Activated CD4-positive, alpha-beta T cell treated with anti-CD3 and anti-CD28 coated beads, Interleukin-2, Interleukin-4, amounts not matched to agents 100 ng/mL and 50 ng/mL, durations not matched to agents 16 hours and 8 hours (primary cell): ENCODE measurements at regions not wholly inside any gene's neighbourhood (a gene's known extent, or its start where the extent isn't known, plus 50 kb on each side); places are given as distances from the start of the nearest gene placed in this dataset.

Experiments used
- DNase-seq: peaks from one replicate; pipeline ENCODE4 v3.0.0-alpha.2; 2020; ENCODE audit warnings: low spot score

DNA sequence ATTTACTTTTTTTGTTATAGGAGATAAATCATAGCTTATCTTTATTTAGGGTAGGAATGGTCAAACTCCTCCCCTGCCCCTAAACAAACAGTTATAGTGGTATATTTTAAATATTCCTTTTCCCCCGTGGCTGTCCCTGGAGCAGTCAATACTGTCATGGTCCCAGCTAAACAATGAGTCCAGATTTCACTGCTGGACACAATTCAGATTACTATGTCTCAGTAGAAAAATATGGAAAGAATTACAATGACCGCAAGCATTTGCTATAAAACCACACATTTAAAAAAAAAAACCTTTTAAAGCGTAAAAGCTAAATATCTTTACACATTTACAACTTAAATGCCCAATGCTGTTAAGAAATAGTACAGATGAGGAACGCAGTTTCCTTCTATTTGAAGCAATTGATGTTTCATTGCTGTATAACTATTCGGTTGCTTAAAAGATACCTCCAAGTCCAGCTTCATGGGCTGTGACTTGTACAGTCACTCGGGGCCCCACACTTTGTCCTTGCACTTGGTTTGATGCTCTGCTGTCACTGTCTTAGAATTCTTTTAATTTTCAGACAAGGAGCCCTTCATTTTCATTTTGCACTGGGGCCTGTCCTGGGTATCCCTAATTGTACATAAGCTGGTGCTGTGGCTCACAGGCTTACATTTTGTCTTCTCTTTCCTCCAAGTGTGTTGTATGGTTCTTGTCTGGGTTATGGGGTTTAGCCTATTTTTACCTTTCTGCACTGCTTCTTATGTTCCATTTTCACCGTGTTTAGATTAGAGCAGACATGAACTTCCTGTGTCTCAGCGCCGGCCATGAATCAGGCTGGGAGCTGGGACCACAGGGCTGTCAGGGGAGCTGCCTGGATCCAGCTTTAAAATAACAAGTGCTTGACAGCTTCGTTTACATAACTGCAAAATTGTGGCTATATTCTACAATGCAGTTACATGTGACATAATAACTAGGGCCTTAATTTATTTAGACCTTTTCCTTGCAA lies 530.2 kb upstream of the FZD8 start:
- no peak for DNase-seq

DNA sequence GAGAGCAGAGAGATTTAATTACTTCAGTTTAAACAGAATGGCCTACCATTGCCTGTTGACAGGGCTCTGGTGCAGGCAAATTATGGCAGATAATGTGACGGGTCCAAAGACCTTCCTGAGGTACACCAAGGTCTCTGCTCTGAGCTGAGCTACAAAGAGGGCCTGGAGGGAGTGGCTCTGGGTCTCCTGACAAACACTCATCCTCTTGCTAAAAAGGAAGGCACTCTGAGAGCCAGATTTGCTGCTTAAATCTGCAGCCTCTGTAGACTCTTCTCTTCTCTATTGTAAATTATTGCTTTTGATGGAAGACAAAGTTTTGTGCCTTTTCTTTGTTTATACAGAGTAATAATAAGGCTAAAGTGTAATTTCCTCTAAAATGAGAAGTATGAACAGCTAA lies 529.5 kb upstream of the FZD8 start:
- no peak for DNase-seq

DNA sequence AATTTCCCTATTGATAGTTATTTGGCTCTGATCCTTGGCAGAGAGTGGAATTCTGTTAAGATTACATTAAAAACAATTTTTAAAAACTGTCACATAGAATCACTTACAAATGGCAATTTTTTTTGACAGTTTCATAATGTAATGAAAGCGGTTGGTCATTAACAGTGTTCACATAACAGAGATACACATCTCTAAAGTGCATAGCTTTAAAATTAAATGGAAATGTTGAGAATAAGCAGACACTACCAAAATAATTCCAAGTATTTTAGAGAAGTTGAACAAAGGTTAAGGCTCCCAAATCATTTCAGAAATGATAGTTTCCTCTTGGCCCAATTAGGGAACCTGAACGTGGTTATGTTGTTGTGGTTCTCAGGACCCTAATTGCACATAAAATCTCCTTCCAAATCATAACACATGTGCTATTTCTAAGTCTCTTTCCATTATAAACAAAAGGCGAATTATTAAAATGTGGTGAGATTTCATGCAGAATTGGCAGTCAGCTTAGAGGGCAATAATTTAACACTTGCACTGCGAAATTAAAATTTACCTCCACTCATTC lies 528.9 kb upstream of the FZD8 start:
- DNase-seq = no peak

DNA sequence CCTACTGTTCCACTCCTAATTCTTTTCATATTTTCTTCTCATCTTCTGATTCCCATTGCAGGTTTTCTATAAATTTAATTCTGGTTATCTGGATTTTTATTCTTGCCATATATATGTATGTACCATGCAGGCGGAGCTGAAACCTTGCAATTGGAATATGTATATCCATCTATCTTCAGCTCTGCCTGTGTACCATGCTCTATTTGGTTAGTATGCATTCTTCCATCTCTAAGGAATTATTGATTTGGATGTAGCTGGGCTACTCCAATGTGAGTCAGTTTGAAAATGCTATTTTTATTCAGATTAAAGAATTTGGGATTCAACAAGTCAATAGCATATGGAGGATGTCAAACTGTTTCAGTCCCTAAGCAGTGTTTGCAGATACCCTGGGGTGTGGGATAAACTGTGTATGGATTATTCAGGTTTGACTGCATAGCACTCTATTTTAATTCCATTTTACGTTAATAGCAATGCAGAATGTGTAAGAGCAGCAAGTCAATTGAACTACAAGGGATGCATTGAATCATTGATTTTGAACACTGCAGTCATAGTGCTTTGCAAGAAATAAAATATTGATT lies 528.1 kb upstream of the FZD8 start:
- no peak for DNase-seq

DNA sequence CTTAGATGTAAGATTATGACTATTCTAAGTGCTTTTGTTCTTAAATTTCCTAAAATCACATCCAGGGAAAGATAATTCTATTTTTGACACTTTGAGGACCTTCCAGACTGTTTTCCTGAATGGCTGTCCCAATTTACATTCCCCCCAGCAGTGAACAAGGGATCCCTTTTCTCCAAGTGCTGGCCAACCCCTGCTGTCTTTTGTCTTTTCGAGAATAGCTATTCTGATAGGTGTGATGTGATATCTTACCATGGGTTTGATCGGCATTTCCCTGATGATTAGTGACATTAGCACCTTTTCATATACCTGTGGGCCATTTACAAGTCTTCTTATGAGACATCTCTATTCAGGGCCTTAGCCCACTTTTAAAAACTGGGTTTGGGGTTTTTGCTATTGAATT lies 526.7 kb upstream of the FZD8 start:
- DNase-seq = no peak

DNA sequence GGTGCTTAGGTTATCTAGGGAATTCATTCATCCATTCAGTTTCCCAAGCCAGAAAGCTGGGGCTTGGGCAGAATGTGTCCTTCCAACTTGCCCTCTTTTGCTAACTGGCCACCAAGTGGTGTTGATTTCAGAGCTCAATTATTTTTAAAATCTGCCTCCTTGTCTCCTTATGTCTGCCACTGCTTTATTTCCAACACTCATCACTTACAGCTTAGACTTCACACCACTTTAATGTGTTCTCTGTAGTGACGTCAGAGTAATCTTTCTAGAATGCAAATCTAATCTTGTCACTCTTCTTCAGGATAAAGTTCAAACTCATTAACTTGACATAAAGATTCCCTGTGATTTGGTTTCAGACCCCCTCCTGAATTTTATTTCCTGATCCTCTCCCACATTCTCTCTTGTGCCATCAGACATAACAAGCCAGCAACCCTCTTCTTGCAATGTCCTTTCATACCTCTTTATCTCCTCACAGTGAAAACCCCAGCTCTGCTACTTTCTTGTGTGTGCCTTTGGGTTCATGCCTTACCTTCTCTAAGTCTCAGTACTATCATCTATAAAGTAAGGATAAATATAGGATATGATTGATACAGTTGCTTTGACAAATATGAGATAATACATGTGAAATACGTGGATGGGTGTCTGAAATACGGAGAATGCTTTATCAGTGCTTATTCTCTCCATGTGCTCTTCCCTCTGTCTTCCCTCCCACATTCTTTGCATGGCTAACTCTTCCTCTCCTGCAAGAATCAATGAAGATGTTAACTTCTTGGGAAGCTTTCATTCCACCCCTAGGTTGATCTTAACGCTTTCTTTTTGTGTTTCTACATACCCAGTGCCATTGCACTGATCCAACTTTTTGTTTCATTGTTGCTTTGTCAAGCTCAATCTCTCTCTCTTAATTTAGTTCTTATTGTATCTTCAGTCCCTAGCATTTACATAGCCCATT lies 522.7 kb upstream of the FZD8 start:
- no peak for DNase-seq

DNA sequence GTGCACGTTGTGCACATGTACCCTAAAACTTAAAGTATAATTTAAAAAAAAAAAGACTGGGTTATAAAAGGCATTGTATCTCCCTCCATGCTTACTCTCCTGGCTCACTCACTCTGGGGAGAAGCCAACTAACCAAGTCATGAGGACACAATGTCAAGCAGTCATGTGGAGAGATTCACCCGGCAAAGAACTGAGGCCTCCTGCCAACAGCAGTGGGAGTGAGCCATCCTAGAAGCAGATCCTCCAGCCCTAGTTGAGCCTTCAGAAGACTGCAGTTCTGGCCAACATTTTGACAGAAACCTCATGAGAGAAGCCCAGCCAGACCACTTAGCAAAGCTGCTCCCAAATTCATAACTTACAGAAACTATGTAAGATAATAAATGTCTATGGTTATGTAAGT lies 521.7 kb upstream of the FZD8 start:
- DNase-seq = no peak

DNA sequence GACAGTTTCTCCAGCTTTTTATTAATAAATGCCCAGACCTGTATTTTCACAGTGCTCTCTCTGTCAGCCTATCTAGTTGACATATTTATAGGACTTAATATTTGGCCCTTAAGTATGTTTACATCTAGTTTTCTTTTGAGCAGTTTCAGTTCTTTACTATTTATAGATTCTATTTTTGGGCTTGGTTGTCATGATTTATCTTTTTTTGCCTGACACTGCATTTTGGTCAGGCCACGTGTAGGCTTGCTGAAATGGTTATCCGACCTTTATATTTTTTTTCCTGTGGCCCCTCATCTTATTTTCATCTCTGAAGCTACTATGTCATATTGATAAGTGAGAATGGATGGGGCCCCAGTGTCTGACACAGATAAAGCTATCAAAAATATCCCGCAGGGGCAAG lies 515.4 kb upstream of the FZD8 start:
- no peak for DNase-seq

DNA sequence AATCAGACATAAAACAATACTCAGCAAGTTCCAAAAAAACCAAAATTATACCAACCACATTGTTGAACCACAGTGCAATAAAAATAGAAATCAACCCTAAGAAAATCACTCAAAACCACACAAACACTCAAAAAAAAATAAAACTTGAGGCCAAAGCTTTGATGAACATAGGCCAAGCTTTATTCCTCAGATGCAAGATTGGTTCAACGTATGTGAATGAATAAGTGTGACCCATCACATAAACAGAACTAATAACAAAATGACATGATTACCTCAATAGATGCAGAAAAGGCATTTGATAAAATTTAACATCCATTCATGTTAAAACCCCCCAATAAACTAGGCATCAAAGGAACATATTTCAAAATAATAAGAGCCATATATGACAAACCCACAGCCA lies 506.1 kb upstream of the FZD8 start:
- no peak for DNase-seq

DNA sequence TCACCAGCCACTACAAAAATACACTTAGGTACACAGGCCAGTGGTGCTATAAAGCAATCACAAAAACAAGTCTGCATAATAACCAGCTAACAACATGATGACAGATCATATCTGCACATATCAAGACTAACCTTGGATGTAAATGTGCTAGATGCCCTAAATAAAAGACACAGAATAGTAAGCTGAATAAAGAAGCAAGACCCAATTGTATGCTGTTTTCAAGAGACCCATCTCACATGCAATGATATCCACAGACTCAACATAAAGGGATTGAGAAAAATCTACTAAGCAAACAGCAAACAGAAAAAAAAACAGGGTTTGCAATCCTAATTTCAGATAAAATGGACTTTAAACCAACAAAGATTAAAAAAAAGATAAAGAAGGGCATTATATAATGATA lies 505.4 kb upstream of the FZD8 start:
- no peak for DNase-seq

DNA sequence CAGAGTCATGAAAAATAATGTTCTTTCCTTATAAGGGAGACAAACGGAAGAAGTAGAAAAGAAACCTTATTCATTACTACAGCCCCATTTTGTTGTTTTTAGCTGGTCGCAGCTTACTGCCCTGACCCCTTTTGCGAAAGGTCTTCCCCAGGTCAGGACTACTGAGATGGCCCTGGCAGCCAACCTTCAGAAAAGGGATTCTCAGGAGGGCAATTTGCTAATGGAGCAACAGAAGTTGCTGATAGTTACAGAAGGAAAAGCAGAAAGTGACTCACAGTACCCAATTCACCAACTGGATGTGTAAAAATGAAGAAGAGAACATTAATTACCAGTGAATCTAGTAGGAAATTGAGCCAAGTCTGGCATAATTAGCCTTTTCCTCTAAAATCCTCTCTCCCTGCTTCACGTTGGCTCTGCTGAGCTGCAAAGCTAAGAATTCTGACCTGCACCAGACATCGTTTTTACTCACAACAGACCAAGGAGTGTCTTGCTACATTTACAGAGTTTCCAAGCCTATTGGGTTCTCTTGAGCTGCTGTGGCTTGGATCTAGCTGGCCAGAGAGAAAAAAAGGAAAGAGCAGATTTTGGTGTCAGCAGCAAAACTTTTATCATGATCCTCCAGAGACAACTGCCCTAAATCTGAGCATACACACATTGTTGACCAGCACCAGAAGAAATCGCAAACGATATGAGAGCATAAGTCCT lies 499.9 kb upstream of the FZD8 start:
- DNase-seq = no peak

DNA sequence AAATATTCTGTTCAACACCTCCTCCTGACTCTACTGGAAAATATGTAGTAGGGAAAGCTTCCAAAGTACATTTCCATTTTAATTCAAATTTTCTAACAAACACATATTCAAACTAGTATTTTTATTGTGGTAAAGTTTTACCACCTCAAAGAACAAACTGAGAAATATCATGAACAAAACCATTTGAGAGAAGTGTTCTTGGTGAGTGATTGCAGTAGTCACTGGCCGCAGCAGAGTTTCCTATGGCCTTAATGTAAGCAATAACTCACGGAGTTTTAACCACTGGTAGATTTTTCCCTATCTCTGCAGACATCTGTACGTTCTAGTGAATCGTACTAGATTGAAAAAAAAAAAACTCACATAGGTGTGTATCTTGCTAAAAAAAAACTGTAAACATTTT lies 487.0 kb upstream of the FZD8 start:
- no peak for DNase-seq

DNA sequence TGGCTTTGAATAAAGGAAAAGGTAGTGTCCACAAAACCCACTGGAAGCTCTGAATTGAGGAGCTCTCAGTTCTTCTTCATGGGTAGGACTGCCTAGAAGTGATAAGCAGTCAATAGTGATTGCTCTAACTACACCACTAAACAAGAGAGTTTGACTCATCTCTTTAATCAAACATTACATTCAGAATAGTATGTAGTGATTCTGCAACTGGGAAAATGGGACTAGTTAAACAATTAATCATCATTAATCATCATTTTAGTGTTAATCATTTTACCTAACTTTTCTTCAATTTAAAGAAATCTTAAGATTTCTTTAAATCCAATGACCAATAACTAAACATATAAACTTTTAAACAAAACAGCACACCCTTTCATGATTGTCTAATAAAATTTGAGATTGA lies 484.0 kb upstream of the FZD8 start:
- DNase-seq = no peak

DNA sequence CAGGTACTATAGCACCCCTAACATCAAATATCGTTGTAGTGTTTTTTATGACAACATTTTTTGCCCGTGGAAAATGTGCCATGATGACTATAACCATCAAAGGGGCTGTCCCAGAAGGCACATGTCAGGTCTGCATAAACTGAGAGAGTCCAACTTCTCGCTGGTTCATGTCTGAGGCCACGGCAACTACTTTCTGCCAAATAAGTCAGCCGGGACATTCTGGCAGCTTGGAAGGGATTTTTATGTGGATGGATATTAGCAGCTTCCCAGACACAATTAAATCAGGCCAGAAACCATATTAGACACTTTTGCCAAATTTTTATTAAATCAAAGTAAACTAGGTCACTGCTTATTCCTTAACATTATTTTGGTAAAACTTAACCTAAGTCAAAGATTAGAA lies 477.4 kb upstream of the FZD8 start:
- no peak for DNase-seq

DNA sequence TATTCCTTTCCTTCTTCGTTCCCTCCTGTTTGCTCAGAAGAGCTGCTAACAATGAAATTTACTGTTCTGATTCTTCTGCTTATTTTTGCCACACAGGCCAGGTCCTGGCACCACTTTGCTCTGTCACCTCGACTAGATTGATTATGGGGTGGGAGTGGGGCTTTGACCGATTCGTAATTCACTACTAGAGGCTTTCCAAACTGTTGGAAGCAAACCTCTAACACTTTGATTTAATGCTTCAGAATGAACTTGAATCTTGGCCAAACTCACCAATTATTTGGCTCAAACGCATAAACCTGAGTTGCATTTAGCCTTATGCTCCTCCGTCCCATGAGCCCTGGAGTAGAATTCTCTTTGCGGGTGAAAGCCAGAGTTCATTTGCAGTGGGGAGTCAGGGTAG lies 476.2 kb upstream of the FZD8 start:
- no peak for DNase-seq

DNA sequence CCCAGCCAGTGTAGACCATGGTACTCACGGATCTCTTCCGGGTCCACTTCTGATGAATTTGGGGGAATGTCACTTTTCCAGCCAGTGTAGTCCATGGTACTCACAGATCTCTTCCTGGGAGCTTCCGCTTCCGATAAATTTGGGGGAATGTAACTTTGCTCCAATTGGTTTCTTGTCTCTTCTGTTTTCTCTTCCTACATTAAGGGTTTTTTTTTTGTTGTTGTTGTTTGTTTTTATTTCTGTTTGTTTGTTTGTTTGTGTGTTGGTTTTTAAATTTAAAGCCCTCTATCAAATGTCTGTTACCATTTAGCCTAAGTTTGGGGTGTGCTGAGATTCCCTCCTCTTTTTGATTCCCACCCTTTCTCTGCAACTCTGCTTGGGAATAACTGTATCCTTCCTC lies 475.8 kb upstream of the FZD8 start:
- no peak for DNase-seq

DNA sequence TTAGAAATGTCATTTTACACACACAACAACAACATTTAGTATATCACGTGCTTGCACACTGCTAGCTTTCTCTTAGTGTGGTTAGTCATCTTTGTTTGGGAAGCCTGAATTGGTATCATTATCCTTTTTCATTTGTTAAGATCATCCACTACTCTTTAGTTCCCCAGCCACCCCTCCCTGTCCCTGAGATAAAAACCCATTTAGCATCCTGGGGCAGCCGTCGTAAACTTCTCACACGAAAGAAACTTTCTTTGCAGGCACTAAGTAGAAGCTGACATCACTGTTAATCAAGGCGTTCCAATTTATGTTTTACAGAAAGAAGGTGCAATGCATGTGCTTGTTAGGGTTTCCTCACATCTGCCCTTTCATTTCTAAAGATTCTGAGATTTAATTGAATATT lies 475.1 kb upstream of the FZD8 start:
- DNase-seq = no peak

DNA sequence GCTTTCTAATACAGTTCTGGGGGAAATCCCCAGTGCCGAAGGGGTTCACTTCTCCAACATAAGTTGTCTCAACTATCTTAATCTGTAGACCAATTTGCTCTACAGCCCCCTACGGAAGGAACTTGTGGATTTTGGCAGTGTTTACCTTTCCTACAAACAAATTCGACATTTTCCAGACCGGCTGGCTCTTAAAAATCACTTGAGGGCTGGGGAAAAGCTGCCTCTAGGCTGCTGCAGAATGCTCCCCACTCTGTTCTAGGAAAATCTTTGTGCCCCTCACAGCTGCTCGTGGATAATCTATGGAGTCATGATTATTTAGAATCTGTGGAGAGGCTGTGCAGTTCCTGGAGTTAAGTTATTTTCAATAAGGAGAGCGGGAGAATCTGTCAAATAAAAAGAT lies 474.6 kb upstream of the FZD8 start:
- DNase-seq = no peak

DNA sequence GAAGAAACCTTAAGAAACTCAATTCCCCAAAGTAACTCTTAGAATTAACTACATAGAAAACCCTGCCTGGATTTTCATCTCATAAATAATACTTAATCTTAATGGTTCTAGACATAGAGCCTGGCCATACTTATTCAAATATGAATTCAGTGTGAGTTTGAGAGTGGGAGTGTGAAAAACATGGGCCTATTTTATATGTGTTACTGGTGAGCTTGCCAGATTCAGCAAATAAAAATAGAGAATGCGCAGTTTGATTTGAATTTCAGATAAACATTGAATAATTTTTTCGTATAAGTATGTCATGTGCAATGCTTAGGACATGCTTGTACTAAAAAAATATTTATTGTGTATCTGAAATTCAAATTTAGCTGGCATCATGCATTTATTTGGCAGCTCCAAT lies 473.9 kb upstream of the FZD8 start:
- DNase-seq = no peak

DNA sequence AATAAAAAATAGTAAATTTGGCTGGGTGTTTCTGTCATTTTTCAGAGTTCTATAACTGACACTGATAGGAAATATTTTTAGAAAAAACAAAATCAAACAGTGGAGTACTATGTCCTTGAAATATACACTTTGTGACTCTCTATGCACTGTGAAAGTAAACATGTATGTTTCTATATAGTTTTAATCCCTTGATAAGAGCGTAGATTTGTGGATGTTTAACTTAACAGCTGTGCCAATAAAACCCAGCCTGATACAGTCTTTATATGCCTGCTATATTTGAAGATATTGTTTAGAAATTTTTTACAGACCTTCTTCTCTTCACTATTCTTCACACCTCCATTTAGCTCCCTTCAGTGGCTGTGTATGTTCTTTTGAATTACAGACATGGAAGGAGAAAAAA lies 473.3 kb upstream of the FZD8 start:
- no peak for DNase-seq

DNA sequence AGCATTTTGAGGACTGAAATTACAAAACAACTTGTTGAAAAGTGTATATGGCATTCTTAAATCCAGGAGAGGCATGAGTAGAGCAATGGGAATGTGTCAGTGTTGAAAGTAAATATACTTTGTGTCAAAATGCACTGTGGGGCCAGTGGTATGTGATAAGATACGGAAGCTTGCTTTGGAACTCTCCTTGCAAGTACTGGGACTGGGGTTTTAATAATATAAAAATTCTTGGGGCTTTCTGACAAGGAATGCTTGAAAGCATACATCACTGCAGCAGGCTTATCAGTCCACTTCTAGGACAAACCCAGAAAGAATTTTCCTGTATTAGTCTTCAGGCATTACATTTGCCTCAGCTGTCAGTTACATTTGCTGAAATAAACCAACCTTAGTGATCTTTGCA lies 472.8 kb upstream of the FZD8 start:
- no peak for DNase-seq

DNA sequence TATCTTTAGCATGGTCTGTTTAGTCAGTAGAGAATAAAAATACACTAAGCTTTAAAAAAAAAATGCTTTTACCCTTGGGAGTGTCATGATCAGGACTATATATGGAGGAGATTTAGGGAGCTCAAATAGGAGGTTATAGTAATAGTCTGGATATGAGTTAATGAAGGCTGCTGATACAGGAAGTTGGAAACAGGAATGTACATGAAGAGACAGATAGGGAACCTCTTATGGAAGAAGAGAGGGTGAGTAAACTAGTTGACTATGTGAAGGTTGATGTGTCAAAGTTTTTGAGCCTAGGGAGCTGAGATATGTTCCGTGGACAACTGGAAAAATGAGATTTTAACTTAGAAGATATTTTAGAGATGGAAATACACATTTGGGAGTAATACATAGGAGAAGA lies 472.0 kb upstream of the FZD8 start:
- no peak for DNase-seq
